Astrocyte of the cerebellum (primary cell): ENCODE measurements at regions not wholly inside any gene's neighbourhood (a gene's known extent, or its start where the extent isn't known, plus 50 kb on each side); places are given as distances from the start of the nearest gene placed in this dataset.

Experiments
- DNase-seq: peaks from one replicate; pipeline ENCODE4 v3.0.0-alpha.2; 2011; ENCODE audit warnings: low read depth
- H3K4me3 ChIP-seq: 2 replicates; pipeline ENCODE4 v1.5.1; 2011; ENCODE audit warnings: mild to moderate bottlenecking, low read depth, low read length, moderate library complexity
- in situ Hi-C: cut with HindIII; loops from 2 replicates; pipeline ENCODE4 v1.10.0; 2017; ENCODE audit warnings: low sequenced_read_pairs
- TF ChIP-seq, protein P1 (sequence below): IDR thresholded peaks from 2 replicates; pipeline ENCODE4 v1.5.1; 2012; ENCODE audit warnings: low read length, low read depth, moderate library complexity, mild to moderate bottlenecking; ENCODE audit errors: missing control alignments

DNA sequence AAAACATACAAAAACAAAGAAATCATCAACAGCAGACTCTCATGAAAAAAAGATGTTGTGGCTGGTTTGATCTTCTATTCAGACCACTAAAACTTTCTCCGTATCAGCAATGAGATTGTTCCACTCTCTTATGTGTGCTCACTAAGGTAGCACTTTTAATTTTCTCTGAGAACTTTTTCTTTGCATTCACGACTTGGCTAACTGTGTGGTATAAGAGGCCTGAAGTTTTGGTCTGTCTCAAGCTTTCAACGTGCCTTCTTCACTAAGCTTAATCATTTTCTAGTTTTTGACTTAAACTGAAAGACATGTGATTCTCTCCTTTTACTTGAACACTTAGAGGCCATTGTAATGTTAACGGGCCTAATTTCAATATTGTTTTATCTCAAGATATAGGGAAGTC is 1231.6 kb downstream of the SORCS3 start:
- H3K4me3 ChIP-seq = no peak overlapping the region
- TF ChIP-seq, protein P1, sequence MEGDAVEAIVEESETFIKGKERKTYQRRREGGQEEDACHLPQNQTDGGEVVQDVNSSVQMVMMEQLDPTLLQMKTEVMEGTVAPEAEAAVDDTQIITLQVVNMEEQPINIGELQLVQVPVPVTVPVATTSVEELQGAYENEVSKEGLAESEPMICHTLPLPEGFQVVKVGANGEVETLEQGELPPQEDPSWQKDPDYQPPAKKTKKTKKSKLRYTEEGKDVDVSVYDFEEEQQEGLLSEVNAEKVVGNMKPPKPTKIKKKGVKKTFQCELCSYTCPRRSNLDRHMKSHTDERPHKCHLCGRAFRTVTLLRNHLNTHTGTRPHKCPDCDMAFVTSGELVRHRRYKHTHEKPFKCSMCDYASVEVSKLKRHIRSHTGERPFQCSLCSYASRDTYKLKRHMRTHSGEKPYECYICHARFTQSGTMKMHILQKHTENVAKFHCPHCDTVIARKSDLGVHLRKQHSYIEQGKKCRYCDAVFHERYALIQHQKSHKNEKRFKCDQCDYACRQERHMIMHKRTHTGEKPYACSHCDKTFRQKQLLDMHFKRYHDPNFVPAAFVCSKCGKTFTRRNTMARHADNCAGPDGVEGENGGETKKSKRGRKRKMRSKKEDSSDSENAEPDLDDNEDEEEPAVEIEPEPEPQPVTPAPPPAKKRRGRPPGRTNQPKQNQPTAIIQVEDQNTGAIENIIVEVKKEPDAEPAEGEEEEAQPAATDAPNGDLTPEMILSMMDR = no peak
- no peak for DNase-seq
- in situ Hi-C loops = no loop called here

DNA sequence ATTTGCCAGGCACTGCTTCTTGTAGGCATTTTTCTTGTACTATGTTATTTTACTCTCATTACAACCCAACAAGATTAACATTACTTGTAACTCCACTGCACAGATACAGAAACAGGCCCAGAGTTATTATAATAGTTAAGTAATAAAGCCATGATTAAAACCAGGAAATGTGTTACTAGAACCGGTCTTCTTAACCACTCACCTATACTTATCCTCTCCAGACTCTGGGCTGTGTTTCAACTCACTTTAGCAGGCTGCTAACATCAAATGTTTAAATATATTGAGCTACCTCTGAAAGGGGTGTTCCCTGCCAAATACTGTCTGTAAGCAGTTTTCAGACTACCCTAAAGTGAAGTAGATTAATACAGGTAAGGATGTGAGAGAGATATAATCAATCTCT is 1227.8 kb downstream of the SORCS3 start:
- no peak overlapping the region for H3K4me3 ChIP-seq
- DNase-seq = no peak
- in situ Hi-C loops = no loop called here
- TF ChIP-seq, protein P1 = no peak

DNA sequence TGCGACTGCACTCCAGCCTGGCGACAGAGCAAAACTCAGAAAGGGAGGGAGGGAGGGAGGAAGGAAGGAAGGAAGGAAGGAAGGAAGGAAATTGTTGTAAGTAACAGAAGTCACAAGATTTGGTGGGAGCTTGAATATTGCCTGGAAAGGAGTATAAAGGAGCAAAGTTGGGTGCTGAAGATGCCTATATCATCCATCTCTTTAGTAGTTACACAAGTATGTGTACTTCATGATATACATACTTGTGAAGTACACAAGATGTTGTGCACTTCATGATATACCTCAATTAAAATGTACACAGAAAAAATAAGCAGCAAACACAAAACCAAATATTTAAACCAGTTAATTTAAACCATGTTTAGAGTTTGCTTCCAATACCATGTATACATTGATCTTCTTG is 1223.8 kb downstream of the SORCS3 start:
- DNase-seq = no peak
- in situ Hi-C loops = no loop called here
- TF ChIP-seq, protein P1 = no peak
- H3K4me3 ChIP-seq = no peak overlapping the region

DNA sequence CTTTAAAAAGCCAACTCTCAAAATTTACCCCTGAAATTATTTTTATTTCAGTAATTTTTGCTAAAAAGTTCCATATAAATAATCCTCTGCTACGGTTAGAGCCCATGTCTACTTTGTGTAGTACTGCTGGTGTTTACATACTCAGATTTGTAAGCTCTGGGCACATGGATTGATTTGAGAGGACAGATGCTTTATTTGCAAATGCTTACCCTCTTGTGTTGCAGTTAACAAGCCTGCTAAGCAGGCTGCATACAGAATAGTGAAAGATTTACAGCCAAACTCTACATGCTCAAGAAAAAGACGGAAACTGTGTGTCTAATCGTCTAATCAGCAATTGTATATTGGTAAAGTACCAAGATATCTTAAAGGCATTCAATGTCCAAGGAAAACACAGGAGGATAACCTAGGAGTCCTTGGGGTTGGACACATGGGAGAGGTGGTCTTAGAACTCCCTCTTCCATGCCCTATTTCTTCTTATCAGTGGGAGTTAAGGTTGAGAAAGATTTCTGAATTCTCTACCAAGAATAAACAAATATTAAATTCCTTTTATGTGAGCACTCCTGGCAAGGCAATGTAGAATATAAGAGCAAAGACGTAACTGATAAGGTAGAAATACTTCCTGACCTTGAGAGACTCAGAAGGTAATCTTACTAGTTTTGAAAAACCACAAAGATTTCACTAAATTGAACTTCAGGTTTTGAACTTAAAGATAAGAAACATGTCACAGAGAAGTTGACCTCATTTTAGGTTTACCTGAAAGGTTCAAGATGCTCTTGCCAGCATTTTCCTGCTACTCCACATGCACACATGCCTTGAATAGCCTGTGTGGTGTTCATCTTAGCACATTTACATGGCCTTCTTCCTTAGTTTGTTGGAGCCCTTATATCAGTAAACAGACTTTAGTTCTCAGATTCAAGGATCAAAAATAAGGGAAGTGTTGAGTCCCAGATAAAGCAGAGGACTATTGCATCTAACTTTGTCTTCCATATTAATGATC is 1216.5 kb downstream of the SORCS3 start:
- TF ChIP-seq, protein P1 = no peak
- in situ Hi-C loops = no loop called here
- DNase-seq = no peak
- no peak overlapping the region for H3K4me3 ChIP-seq

DNA sequence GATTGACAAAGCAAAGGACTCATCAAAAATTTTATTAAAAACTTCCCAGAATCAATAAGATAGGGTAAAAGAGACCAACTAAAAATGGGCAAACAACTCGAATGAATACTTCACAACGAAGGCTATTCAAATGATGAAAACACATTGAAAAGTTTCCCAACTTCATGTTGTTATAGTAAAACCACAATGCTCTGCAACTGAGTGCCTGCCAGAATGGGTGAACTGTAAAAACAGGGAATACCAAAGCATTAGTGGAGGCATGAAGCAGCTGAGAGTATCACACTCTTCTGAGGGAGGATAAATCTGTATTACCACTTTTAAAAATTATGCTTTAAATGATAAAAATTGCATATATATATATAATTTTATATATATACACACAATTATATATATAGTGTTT is 1214.7 kb downstream of the SORCS3 start:
- in situ Hi-C loops = no loop called here
- no peak overlapping the region for H3K4me3 ChIP-seq
- peak; percentile 13 for DNase-seq
- TF ChIP-seq, protein P1 = no peak

DNA sequence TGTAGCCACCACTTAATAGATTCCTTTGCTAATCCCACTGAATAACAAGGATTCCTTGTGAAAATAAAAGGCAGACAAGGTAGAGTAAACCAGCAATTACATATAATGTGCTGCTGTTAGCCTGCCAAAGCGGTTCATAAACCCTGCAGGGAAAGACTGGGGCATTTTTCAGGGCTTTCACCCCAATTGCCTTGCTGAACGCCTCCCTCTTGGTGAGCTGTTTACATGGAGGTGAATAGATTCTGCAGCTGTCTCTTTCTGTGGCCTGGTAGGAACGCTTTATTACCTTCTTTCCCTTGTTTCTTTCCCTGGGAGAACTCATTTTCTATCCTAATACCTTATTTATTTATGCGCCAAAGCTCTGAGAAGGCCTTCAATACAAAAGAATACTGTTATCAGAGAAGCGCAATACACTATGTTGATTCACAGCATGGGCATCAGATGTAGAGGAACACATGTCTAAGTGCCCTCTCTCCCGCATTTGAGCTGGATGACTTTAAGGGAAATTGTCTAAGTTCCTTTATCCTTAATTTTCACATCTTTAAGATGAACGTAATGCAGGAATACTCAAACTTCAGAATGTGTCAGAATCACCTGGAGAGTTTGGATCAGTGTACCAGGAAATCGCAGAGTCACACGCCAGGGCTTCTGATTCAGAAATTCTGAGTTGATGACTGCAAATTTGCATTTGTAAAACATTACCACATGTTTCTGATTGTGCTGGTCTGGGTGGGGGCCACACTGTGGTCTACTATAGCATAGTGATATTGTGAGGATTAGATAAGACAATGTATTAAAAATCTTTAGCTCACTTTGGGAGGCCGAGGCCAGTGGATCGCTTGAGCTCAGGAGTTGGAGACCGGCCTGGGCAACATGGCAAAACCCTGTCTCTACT is 1203.8 kb downstream of the SORCS3 start:
- in situ Hi-C loops = no loop called here
- no peak overlapping the region for H3K4me3 ChIP-seq
- no peak for DNase-seq
- TF ChIP-seq, protein P1 = no peak
